ENCODE measurements at regions not wholly inside any gene's neighbourhood (a gene's known extent, or its start where the extent isn't known, plus 50 kb on each side); places are given as distances from the start of the nearest gene placed in this dataset.
A peak's percentile ranks its signal among the peaks of the same experiment; 100 is the strongest.

DNA sequence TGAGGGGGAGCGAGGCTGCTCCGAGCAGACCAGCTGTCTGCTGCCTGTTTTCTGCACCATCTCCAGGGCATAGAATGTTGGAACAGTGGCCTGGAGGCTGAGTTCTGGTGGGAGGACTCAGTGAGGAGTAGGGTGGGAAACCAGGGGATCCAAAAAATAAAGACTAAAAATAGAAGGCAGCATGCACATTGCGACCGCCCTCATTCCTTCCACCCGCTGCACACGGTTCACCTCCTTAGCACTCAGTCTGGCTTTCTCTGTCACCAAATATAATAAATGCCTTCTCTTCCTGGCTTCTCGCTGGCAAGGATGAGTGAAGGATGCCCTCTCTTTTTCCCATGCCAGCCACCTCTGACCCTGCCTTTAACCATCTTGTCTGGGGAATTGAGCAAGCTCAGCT, 146.2 kb downstream of the AACS start:
- no peaks in the 10 kb centered on the region for H3K36me3 ChIP-seq (ENCODE audit: insufficient read depth, low read length)
- H3K4me1 ChIP-seq (ENCODE audit: insufficient read depth, low read length): peaks cover 9% of the 10 kb centered on the region
- H3K9me3 ChIP-seq (ENCODE audit: control insufficient read depth, insufficient read depth, low read length): no peaks in the 10 kb centered on the region; the same call in 1 of the 2 replicates
- no peak overlapping the region for H3K9ac ChIP-seq (ENCODE audit: low read depth, low read length)

DNA sequence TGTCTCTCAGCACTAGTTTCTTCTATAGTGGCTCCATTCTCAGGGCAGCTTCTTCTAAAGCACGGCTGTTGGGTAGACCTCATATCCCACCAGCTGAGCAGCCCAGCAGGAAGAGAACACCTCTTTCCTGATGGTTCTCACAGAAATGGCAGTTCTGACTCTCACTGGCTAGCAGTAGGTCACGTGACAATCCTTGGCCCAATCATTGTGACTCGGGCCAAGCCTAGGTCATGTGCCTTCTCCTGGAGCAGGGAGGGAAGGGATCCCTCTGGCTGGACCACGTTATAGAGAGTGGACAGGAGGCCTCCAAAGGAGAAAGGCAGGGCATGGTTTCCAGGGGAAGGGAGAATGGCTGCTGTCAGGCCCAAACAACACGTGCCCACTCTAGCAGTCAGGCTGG, 149.1 kb downstream of the AACS start:
- no peaks in the 10 kb centered on the region; the same call in 1 of the 2 replicates for H3K9me3 ChIP-seq (ENCODE audit: control insufficient read depth, insufficient read depth, low read length)
- H3K36me3 ChIP-seq (ENCODE audit: insufficient read depth, low read length): no peaks in the 10 kb centered on the region
- H3K9ac ChIP-seq (ENCODE audit: low read depth, low read length): no peak overlapping the region
- H3K4me1 ChIP-seq (ENCODE audit: insufficient read depth, low read length): peaks cover 9% of the 10 kb centered on the region; the same call in 1 of the 2 replicates

DNA sequence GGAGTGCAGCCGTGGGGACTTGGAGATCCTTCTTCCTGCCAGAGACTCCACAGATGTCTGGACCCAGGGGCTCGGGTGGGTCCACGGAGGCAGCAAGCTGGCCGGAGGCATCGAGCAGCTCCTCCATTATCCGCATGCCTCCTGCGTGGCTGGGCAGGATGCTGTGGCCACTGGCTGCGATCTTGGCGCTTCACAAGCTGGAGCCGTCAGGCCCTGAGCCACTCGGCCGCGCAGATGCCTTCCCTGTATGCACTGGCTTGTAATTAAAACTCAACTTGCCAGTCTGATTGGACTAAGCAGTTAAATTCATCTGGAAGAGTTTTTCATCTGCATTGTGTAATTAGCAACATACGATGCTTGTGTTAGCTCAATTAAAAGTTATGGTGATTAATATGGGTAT, 151.5 kb downstream of the AACS start:
- no peak overlapping the region for H3K9ac ChIP-seq (ENCODE audit: low read depth, low read length)

DNA sequence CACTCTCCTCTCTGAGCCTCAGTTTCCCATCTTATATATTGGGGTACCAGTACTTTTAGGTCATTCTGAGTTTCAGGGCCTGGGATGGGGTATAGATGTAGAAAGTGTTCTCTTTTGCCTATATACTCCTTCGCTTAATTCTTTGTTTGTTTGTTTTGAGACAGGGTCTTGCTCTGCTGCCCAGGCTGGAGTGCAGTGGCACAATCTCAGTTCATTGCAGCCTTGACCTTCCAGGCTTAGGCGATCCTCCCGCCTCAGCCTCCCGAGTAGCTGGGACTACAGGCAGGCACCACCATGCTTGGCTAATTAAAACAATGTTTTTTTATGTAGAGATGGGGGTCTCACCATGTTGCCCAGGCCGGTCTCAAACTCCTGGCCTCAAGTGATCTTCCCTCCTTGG, 152.1 kb downstream of the AACS start:
- no peak overlapping the region for H3K9ac ChIP-seq (ENCODE audit: low read depth, low read length)
- no peaks in the 10 kb centered on the region for H3K36me3 ChIP-seq (ENCODE audit: insufficient read depth, low read length)
- no peaks in the 10 kb centered on the region; the same call in 1 of the 2 replicates for H3K9me3 ChIP-seq (ENCODE audit: control insufficient read depth, insufficient read depth, low read length)
- no peaks in the 10 kb centered on the region for H3K4me1 ChIP-seq (ENCODE audit: insufficient read depth, low read length)

More for the DNA sequence above, 151.5 kb downstream of the AACS start:
- no peaks in the 10 kb centered on the region for H3K4me1 ChIP-seq (ENCODE audit: insufficient read depth, low read length)
- H3K9me3 ChIP-seq (ENCODE audit: control insufficient read depth, insufficient read depth, low read length): no peaks in the 10 kb centered on the region; the same call in 1 of the 2 replicates
- H3K36me3 ChIP-seq (ENCODE audit: insufficient read depth, low read length): no peaks in the 10 kb centered on the region

DNA sequence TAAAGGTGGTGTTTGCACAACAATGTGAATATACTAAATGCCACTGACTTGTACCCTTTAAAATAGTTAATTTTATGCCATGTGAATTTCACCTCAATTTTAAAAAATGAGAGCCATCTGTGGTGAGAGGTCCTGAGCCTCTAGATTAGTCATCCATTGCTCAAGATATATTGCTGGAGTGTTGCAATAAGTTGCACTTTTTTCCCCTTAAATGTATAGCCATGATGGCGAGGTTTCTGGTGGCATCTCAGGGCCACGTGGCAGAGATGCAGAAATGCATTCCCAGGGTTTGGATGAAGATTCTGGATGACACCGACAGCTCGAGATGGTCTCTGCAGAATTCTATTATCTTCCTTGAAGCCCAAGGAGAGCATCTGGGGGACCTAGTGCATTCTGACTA, 153.7 kb downstream of the AACS start:
- H3K36me3 ChIP-seq (ENCODE audit: insufficient read depth, low read length): no peaks in the 10 kb centered on the region
- H3K9ac ChIP-seq (ENCODE audit: low read depth, low read length): no peak overlapping the region

DNA sequence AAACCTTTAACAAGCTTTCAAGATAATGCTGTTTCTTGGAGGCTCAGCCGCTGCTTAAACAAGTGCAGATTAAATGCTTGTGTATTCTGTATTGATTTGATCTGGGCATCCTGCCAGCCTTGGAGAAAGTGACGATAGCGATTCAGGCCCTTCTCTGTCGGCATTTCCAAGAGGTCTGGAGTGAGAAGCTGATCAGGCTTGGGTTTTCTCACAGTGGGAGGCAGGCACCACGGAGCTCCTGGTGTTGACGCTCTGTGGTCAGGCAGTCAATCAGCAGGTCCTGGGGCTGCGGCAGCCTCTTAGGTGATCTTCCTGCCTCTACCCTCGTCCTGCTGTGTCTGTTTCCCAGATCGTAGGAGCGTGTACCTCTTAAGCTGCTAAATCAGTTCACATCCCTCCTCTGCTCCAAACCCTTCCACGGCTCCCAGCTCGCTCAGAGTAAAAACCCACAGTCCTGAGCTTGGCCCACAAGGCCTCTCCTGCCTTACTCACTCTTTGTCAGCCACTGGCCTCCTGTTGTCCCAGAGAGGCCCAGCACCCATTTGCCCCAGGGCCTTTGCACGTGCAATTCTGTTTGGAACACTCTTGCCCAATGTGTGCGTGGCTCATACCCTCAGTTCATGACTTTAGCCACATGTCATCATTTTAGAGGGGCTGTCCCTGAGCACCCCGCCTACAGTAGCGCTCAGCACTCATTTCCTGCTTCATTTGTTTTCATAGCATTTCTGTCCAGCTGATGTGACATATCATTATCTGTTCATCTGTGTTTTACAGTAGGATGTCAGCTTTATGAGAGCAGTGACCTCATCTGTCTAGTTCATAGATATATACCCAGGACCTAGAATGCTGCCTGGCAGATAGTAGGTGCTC, 155.4 kb downstream of the AACS start:
- H3K9me3 ChIP-seq (ENCODE audit: control insufficient read depth, insufficient read depth, low read length): no peaks in the 10 kb centered on the region
- no peaks in the 10 kb centered on the region for H3K36me3 ChIP-seq (ENCODE audit: insufficient read depth, low read length)
- H3K4me1 ChIP-seq (ENCODE audit: insufficient read depth, low read length): no peaks in the 10 kb centered on the region
- H3K9ac ChIP-seq (ENCODE audit: low read depth, low read length): no peak overlapping the region

More for the DNA sequence above, 153.7 kb downstream of the AACS start:
- H3K9me3 ChIP-seq (ENCODE audit: control insufficient read depth, insufficient read depth, low read length): no peaks in the 10 kb centered on the region; the same call in 1 of the 2 replicates
- H3K4me1 ChIP-seq (ENCODE audit: insufficient read depth, low read length): no peaks in the 10 kb centered on the region

DNA sequence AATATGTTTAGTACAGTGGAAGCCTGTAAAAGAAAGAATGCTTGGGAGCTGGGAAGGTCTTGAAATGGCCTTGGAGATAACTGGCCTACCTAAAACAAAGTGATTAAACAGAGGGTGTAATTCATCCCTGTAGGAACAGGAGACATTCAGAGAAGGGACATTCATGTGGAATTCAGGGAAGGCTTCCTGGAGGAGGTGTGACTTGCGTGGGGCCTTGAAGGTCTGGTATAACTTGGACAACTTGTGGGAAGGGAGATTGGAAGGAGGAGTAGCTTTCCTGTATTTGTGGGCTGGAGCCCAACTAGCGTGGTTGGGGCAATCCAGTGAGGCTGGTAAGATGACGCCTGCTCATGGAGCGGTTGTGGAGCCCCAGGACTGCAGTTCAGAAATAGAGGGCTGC, 156.4 kb downstream of the AACS start:
- Histone ChIP-seq H3K36me3 (ENCODE audit: insufficient read depth, low read length) (no peaks in the 10 kb centered on the region), H3K9ac (ENCODE audit: low read depth, low read length) (no peak overlapping the region), H3K9me3 (ENCODE audit: control insufficient read depth, insufficient read depth, low read length) (no peaks in the 10 kb centered on the region), H3K4me1 (ENCODE audit: insufficient read depth, low read length) (no peaks in the 10 kb centered on the region)

DNA sequence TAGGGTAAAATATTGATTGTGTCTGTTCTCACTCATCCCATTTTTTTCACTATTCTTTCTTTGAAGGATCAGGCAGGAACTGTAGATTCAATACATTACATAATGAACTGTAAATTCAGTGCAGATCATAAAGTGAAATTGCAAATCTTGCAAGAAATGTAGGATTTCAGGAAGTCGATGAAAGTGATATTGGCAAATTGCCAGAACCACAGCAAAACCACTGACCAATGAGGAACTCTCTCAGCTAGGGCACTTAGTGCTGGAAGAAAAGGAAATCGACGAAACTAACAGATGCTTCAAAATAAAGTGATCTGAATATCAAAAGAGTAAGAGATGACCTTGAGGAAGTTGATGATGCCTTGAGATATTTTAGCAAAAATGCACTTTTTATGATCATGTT, 157.6 kb downstream of the AACS start:
- H3K36me3 ChIP-seq (ENCODE audit: insufficient read depth, low read length): no peaks in the 10 kb centered on the region
- H3K9ac ChIP-seq (ENCODE audit: low read depth, low read length): no peak overlapping the region
- H3K4me1 ChIP-seq (ENCODE audit: insufficient read depth, low read length): no peaks in the 10 kb centered on the region
- no peaks in the 10 kb centered on the region for H3K9me3 ChIP-seq (ENCODE audit: control insufficient read depth, insufficient read depth, low read length)

DNA sequence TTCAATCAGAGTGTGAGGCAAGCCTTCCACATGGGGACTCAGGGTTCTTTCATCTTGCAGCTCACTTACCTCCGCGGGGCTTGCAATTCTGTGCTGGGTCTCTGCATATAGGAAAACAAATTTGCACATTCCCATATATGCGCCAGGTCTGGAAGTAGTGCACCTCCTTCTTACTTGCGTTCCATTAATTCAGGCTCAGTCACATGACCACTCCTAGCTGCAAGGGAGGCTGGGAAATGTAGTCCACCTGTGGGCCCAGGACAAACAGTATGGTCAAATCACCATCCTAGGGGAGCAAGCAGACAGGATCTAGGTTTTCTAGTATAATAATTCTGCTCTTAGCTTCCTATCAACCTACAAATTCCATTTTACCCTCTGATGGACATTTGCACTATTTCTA, 160.4 kb downstream of the AACS start:
- H3K9ac ChIP-seq (ENCODE audit: low read depth, low read length): no peak overlapping the region
- no peaks in the 10 kb centered on the region for H3K36me3 ChIP-seq (ENCODE audit: insufficient read depth, low read length)
- no peaks in the 10 kb centered on the region for H3K9me3 ChIP-seq (ENCODE audit: control insufficient read depth, insufficient read depth, low read length)
- peaks cover 3% of the 10 kb centered on the region; the same call in 1 of the 2 replicates for H3K4me1 ChIP-seq (ENCODE audit: insufficient read depth, low read length)

DNA sequence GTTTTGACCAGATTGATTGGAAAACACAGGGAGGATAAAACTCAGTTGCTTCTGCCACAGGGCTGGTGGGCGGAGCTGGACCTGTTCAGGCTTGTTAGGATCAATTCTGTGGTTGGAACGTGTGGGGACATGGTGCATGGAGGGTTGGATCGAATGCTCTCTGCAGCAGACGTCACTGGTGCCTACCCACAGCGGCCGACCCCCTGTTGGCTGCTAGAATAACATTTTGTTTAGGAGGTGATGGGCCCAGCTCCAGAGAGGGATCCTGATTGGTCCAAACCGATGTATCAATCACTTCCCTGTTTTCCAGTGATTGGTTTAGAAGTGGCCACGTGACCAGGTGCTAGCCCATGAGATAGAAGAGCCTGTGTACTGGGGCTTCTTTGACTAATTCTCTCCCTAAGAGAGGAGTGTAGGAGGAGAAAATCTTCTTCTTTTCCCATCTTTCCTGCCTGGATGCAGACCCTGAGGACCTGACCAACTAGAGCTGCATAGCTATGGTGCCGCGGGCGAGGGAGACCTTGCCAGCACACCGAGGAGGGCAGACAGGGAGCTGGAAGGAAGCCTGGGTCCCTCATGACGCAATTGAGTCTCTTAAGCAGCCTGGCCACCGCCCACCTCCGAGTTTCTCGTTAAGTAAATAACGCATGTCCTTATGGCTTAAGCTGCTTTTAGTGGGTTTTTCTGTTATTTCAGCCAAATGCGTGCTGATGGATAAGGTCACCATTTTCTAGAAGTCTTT, 163.5 kb downstream of the AACS start:
- no peaks in the 10 kb centered on the region for H3K9me3 ChIP-seq (ENCODE audit: control insufficient read depth, insufficient read depth, low read length)
- H3K36me3 ChIP-seq (ENCODE audit: insufficient read depth, low read length): no peaks in the 10 kb centered on the region
- H3K9ac ChIP-seq (ENCODE audit: low read depth, low read length): peak overlapping the region; percentile 17; the same call in 1 of the 2 replicates

DNA sequence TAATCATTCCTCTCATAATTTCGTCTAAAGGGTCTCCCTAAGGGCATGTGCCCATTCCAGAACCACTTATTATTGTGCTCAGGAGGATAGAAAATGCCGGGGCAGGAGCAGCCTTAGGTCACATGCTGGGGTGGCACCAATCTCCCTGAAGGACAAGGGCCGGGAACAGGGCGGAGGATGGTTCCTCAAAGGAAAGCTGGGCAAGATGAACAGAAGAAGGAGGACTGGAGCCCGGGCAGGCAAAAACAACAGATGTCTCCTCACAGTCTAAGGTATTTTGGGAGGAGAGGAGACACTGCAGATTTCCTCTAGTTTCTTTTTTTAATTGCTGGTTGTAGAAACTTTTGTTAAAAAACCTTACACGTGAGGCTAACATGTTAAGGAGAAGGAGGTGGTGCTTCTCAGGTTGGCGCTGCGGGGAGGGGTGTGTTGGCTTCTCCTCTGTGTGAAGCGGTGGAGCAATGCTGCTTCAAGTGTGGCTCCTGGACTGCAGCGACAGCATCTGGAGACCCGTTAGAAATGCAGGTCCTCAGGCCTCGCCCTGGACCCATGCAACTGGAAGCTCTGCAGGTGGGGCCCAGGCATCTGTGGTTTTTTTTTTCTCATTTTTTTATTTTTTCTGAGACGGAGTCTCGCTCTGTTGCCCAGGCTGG, 164.8 kb downstream of the AACS start:
- H3K4me1 ChIP-seq (ENCODE audit: insufficient read depth, low read length): peaks cover 3% of the 10 kb centered on the region; the same call in 1 of the 2 replicates
- no peaks in the 10 kb centered on the region for H3K36me3 ChIP-seq (ENCODE audit: insufficient read depth, low read length)

More for the DNA sequence above, 163.5 kb downstream of the AACS start:
- peaks cover 3% of the 10 kb centered on the region; the same call in 1 of the 2 replicates for H3K4me1 ChIP-seq (ENCODE audit: insufficient read depth, low read length)

DNA sequence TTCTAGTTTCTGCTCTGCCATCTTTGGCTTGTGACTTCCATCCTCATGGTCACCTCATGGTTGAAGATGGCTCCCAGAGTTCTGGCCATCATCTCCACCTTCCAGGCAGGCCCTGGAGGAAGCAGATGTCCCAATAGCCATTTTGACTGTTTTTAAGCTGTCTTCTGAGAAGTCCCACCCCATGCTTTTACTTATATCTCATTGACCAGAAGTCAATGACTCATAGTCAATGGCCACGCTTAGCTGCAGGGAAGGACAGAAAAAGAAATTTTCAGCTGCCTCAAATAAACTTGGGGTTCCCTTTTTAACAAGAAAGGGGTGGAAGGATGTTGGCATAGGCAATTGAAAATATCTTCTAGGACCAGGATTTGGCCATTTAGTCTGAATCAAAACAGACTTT, 168.1 kb downstream of the AACS start:
- Histone ChIP-seq H3K9ac (ENCODE audit: low read depth, low read length) (no peak overlapping the region), H3K9me3 (ENCODE audit: control insufficient read depth, insufficient read depth, low read length) (no peaks in the 10 kb centered on the region), H3K4me1 (ENCODE audit: insufficient read depth, low read length) (peaks cover 2% of the 10 kb centered on the region; the same call in 1 of the 2 replicates), H3K36me3 (ENCODE audit: insufficient read depth, low read length) (no peaks in the 10 kb centered on the region)

More for the DNA sequence above, 164.8 kb downstream of the AACS start:
- no peaks in the 10 kb centered on the region for H3K9me3 ChIP-seq (ENCODE audit: control insufficient read depth, insufficient read depth, low read length)
- no peak overlapping the region for H3K9ac ChIP-seq (ENCODE audit: low read depth, low read length)

DNA sequence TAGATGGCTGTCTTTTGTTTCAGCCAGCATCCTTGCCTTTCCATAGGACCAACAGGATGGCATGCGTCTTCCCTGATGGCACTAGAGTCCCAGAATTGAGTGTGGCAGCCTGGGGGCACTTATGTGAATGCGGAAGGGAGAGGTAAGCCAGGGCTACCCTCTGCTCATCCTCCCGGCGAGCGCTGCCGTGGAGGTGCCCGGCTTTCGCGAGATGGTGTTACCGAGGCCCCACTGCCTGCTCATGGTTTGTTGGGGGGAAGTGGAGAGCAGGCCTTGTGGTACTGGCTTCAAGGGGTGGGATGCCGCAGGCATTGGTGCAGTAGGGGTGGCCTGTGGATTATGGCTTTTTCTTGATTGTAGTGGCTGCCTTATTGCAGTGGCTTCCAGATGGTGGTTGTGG, 174.3 kb downstream of the AACS start:
- H3K4me1 ChIP-seq (ENCODE audit: insufficient read depth, low read length): peaks cover 9% of the 10 kb centered on the region; the same call in 1 of the 2 replicates
- no peak overlapping the region for H3K9ac ChIP-seq (ENCODE audit: low read depth, low read length)
- H3K9me3 ChIP-seq (ENCODE audit: control insufficient read depth, insufficient read depth, low read length): no peaks in the 10 kb centered on the region
- no peaks in the 10 kb centered on the region; the same call in 1 of the 2 replicates for H3K36me3 ChIP-seq (ENCODE audit: insufficient read depth, low read length)

DNA sequence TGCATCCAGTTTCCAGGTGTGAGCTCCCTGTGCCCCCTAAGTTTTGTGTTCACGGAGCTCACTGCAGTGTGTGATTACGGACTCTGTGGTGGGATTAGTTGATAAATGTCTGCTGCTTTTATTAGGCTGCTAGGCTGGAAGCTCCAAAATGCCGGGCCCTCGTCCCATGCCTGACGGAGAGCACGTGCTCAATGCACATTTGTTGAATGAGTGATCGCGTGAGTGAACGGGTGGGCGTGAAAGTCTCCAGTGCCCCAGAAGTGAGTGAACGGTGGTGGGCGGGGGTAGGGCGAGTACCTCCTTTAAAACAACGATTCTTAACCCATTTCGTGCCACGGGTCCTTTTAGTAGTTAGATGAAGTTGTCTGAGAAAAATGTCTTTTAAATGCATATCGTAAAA, 175.5 kb downstream of the AACS start:
- peaks cover 11% of the 10 kb centered on the region; the same call in 1 of the 2 replicates for H3K4me1 ChIP-seq (ENCODE audit: insufficient read depth, low read length)
- H3K9me3 ChIP-seq (ENCODE audit: control insufficient read depth, insufficient read depth, low read length): no peaks in the 10 kb centered on the region
- no peaks in the 10 kb centered on the region; the same call in 1 of the 2 replicates for H3K36me3 ChIP-seq (ENCODE audit: insufficient read depth, low read length)
- no peak overlapping the region for H3K9ac ChIP-seq (ENCODE audit: low read depth, low read length)

All from ES-I3 (cell line).